GM13977 (cell line): ENCODE measurements at regions not wholly inside any gene's neighbourhood (a gene's known extent, or its start where the extent isn't known, plus 50 kb on each side); places are given as distances from the start of the nearest gene placed in this dataset.

Source experiments
- DNase-seq: peaks from one replicate; pipeline ENCODE4 v3.0.0; 2012; ENCODE audit warnings: low spot score
- CTCF ChIP-seq: IDR thresholded peaks from 2 replicates; pipeline ENCODE4 v1.5.1; 2012; ENCODE audit warnings: mild to moderate bottlenecking, control low read depth; ENCODE audit not compliant: insufficient read depth; ENCODE audit errors: extremely low read depth, missing control alignments
- in situ Hi-C: fragments of 300-500 bp; cut with MboI; formaldehyde crosslinking; loops from one replicate; pipeline ENCODE4 v1.12.0; 2022; ENCODE audit warnings: low sequenced_read_pairs, low pct_unique_long_range_greater_than_20kb, mixed read lengths, inconsistent platforms; ENCODE audit not compliant: unreplicated experiment

- in situ Hi-C loops = no loop called here
- TF ChIP-seq CTCF = no peak
- no peak for DNase-seq
Observed at GRCh38 chr2:2799151-2799697, 468.1 kb upstream of the MYT1L start.

- TF ChIP-seq CTCF = no peak
- in situ Hi-C loops = no loop called here
- no peak for DNase-seq
Observed at GRCh38 chr2:2798337-2798736, 467.3 kb upstream of the MYT1L start.

GRCh38 chr2:2797797-2798196 is 466.7 kb upstream of the MYT1L start:
- in situ Hi-C loops = no loop called here
- no peak for TF ChIP-seq CTCF
- DNase-seq = no peak

GRCh38 chr2:2796207-2796606 is 465.1 kb upstream of the MYT1L start:
- no peak for TF ChIP-seq CTCF
- in situ Hi-C loops = no loop called here

GRCh38 chr2:2795438-2796091 is 464.5 kb upstream of the MYT1L start:
- no peak for DNase-seq
- in situ Hi-C loops = no loop called here
- no peak for TF ChIP-seq CTCF

More at GRCh38 chr2:2796207-2796606, 465.1 kb upstream of the MYT1L start:
- DNase-seq = no peak

- DNase-seq = no peak
- no peak for TF ChIP-seq CTCF
- in situ Hi-C loops = no loop called here
Observed at GRCh38 chr2:2793925-2794560, 463.0 kb upstream of the MYT1L start.
